HG03571 (cell line): ENCODE measurements at regions not wholly inside any gene's neighbourhood (a gene's known extent, or its start where the extent isn't known, plus 50 kb on each side); places are given as distances from the start of the nearest gene placed in this dataset.

Experiments used
- ATAC-seq: cut with Tn5 transposase; IDR thresholded peaks from one replicate; pipeline ENCODE4 v1.9.1; 2021; ENCODE audit not compliant: unreplicated experiment

DNA sequence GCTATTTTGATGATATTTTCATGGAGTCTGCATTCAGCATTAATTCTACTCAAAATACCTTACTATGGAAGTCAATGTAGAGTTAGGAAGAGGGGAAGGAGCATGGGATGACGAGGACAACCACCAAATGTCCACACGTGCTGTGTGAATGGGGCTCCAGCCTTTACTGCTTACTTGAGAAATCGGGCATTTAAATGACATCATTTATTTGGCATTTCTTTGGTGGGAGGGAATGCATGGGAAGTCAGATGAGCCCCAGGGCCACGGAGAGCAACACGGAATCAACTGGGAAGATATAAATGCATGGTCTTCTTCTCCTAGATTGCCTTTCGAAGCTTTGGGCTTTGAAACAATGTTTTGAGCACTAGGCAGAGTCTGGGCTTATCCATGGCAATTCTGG is 458.5 kb upstream of the KLF4 start:
- ATAC-seq, result no peak

DNA sequence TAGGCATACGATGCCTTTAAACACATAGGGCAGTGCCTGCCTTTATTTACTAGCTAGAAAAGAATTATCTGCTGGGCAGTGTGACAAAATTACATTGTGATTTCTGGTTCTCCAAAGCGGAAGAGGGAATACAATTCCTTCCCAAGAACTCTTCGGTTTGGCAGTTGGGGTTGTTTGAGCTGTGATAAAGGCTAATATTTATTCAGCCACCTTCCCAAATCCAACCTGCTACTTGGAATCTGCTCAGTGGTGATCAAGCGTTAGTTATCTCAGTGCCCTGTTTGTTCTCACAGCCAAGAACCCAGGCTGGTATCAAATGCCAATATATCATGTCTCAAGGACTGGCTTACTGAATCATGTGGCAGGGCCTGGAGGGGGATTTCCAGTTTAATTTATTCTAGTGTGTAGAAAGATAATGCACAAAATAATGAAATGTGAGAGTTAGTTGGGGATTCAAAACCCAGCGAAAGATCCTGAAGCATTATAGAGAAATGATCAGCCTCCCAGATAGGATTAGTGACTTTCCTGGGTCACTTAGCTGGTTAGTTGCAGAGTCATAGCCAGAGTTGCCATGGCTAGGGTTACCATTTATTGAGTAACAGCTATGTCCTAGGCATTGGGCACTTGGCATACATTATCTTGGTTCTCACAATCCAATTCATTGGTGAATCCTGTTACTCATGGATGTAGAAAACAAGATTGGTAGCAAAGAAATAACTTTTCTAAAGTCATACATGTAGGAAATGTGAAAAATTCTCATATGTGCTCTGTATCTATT is 457.0 kb upstream of the KLF4 start:
- ATAC-seq, result no peak

DNA sequence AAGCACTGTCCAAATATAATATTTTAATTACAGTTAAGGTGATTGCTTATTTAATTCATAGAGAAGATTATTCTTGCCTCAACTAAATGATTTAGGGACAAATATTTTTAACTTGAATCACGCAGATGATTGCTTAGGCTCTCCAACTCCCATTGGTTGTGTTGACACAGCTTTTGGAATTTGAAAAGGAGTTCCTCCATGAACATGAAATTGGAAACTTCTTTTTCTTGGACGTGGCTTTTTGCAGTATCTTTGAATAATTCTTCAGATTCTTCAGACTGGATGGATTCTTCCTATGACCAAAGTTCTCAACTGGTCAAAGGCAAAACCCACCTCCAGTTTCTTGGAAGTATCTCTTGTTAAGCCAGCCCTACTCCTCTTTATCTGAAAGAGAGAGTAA is 456.4 kb upstream of the KLF4 start:
- ATAC-seq, result no peak

DNA sequence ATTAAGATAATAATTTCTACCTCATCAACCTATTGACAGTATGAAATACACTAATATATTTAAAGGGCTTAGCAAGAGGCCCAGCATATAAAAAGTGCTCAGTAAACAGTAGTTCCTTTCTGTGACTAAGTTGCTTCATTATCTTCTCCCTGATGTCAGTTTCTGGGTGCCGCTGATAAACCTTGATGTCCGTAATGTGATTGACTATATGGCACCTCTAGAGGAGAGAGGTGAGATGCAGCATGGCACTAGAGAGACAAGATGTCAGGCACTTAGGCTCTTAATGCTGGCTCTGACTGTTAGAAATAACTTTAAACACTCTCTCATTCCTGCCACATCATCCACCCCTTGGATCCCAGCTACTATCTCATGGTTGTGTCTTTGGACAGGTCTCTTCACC is 455.9 kb upstream of the KLF4 start:
- ATAC-seq, result no peak

DNA sequence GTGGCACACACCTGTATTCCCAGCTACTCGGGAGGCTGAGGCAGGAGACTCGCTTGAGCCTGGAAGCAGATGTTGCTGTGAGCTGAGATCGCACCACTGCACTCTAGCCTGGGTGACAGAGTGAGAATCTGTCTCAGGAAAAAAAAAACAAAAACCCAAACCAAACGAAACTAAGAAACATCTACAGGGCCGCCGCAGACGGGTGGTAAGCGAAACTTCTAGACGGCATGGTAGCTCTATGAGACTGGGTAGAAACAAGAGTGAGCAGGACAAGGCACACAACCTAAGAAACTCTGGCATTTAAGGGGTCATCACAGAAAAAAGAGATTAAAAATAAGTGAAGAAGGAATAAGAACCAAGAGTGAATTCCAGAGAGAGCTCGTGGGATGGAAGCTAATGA is 454.8 kb upstream of the KLF4 start:
- no peak for ATAC-seq

GRCh38 chr9:107943901-107944300 is 454.3 kb upstream of the KLF4 start:
- ATAC-seq, result no peak

GRCh38 chr9:107942856-107943255 is 453.3 kb upstream of the KLF4 start:
- ATAC-seq, result no peak

- ATAC-seq, result no peak
These were observed 452.7 kb upstream of the KLF4 start for GRCh38 chr9:107942291-107942690.

GRCh38 chr9:107940616-107941595 is 451.3 kb upstream of the KLF4 start:
- no peak for ATAC-seq

DNA sequence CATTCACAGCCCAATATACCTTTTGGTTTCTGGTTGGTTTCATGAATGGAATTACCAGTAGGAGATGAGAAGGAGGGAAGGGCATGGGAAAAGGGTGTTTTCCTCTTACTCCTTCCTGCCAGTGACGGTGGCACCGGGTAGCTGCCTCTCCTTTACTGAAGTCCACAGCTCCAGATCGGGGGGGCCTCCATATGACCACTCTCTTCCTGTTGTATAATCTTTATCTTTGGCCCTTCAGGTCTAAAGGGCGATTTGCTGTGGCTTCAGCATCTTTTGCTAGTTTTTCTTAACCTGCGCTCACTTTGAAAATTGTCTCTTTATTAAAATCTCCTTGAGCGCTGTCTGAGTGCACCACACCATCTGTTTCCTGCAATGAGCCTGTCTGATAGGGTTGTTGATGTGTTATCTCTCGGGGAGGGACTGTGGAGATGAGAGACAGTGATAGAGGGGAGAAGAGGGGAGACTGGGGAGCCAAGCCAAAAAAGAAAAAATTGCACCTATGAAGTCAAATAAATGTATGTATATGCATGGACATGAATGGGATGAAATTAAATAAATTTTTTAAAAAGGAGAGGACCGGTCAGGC is 449.3 kb upstream of the KLF4 start:
- no peak for ATAC-seq

GRCh38 chr9:107935931-107936330 is 446.4 kb upstream of the KLF4 start:
- no peak for ATAC-seq

- ATAC-seq, result no peak
These were observed 443.9 kb upstream of the KLF4 start for GRCh38 chr9:107933516-107933915.

GRCh38 chr9:107933097-107933496 is 443.5 kb upstream of the KLF4 start:
- no peak for ATAC-seq

DNA sequence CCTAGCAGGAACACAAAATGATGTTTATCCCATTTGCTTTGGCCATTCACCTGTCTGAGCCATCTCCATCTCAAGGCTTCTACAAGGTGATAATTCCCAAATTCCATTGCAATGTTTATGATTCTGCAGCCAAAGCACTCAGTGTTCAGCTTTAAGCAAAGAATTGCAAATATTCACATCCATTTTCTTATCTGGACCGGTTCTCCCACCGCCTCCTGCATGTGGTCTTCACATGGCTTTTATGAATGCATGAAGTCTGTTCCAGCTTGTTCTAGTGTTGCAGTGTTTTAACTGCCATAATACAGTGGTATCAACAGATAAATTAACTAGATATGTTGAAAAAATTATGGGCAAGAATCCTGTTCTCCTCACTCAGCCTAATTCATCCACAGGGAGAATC is 443.0 kb upstream of the KLF4 start:
- no peak for ATAC-seq

DNA sequence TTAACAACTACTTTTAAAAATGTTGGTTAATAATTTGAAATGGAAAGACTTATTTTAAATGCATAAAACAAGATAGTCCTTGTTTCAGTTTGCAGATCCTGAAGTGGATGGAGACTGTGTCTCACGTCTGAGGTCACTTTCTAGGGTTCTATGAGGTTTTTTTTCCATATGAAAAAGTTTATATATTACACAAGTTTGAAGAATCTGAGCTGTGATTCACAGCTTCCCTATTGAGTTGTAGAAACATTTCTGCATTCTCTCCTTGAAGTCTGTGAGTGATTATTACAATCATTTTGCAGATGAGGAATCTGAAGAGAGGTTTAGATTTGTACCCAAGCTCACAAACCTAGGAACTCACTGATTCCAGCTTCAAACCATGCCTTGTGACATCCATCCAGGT is 442.5 kb upstream of the KLF4 start:
- ATAC-seq, result no peak

DNA sequence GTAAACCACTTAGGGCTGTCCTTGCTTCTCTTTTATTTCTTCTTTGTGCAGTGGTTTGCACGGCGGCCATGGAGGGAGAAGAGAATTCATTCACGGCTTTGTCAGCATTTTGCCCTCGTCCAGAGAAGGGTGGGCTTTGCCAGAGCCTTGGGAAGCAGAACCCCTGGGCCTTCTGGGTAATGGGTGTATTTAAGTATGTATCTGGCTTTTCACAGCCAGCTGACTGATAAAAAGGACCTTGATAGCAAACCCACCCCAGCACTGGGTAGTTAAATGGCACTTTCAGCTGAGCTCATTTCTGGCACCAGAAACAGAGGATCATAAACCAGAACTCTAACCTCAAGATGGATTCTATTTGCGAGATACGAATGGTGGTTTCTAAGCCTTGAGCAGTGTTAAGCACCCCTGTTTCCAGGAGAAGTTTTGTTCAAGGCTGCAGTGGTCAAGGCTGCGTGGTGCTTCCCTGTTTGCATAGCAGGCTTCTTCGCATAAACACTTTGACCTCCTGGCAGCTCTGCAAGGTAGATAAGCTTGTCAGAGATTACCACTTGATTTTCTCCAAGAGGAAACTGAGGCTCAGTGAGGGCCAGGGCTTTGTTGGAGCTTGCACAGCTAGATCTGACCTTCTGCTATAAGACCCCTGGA is 441.6 kb upstream of the KLF4 start:
- no peak for ATAC-seq

DNA sequence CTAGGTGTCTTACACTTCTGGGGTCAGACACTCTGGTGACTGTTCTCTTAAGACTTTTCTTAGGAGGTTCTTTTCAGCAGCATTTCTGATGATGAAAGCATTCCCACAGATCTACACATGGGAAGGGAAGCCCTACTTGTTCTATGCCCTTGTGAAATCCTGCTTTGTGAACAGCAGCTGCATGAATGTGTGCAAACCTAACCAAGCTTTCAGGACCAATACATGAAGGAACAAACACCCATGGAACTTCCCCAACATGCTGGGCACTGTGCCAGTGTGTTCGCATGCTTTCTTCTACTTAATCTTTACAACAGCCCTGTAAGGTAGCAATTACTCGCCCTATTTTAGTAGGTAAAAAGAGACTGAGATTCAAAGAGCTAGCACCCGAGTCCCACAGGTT is 439.9 kb upstream of the KLF4 start:
- ATAC-seq, result no peak

DNA sequence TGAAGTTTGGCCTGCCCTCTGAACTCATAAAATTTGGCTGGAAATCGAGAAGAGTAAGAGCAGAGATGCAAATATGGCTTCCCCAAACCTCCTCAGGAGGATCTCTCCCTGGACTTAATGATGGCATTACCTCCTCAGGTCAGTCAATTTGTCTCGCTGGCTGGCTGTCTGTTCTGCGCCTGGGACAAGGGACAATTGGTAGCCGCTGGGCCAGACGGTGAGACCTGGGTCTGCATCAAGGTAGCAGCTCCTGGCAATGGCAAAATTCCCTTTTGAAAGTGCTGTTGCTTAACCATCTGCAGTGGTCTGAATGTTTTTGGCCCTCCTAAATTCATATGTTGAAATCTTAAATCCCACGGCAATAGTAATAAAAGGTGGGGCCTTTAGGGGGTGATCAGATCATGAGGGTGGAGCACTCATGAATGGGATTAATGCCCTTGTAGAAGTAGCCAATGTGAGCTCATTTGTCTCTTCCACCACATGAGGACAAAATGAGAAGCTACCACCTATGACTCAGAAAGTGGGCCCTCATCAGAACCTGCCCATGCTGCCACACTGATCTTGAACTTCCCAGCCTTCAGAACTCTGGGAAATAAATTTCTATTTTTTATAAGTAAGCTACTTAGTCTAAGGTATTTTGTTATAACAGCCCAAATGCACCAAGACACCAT is 439.3 kb upstream of the KLF4 start:
- no peak for ATAC-seq

GRCh38 chr9:107927276-107927675 is 437.7 kb upstream of the KLF4 start:
- ATAC-seq, result no peak

DNA sequence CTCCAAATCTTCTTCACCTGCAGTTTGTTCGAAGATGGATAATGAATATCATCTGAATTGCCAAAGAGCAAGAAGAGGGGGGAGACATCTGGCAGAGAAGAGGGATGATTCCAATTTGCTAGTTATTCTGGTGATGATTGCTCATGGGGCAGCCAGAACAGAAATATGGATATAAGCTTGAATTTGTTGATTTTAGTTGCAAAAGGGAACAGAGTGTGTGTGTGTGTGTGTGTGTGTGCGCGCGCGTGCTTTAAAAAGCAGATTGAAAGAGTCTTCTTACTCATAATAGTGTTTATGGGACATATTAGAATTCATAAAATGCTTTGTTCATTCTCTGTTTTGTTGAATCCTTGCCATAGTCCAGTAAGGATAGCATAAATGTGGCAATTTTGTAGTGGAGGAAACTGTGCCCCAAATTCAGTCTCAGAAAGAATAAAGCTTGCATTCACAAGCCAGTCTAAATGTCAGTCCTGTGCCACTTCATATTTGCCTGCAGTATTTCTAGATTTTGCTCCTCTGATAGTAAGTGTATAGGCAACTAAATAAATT is 436.3 kb upstream of the KLF4 start:
- ATAC-seq, result no peak
